Astrocyte (in vitro differentiated cells and primary cell): ENCODE measurements at regions not wholly inside any gene's neighbourhood (a gene's known extent, or its start where the extent isn't known, plus 50 kb on each side); places are given as distances from the start of the nearest gene placed in this dataset.

ENCODE experiments used
- DNase-seq: peaks from one replicate; pipeline ENCODE4 v3.0.0-alpha.2; 2010; ENCODE audit warnings: low read depth
- FAIRE-seq: peaks from 2 replicates; lab custom pipeline; 2011; peaks lifted over from hg19 to GRCh38; lab: Jason Lieb, UNC
- H2AFZ ChIP-seq: 2 replicates; pipeline ENCODE4 v1.6.0; 2012; ENCODE audit warnings: low read depth, low read length, inconsistent platforms
- H3K27ac ChIP-seq: 2 replicates; pipeline ENCODE4 v1.5.1; 2011; ENCODE audit warnings: low read depth, low read length, inconsistent platforms
- H3K27me3 ChIP-seq: 2 replicates; pipeline ENCODE4 v1.6.0; 2011; ENCODE audit warnings: low read length, inconsistent platforms; ENCODE audit not compliant: insufficient read depth
- H3K36me3 ChIP-seq: 2 replicates; pipeline ENCODE4 v1.5.1; 2011; ENCODE audit warnings: low read length, inconsistent platforms; ENCODE audit not compliant: insufficient read depth
- H3K4me1 ChIP-seq: 2 replicates; pipeline ENCODE4 v1.5.1; 2011; ENCODE audit warnings: low read length, inconsistent platforms; ENCODE audit not compliant: insufficient read depth
- H3K4me2 ChIP-seq: 2 replicates; pipeline ENCODE4 v1.6.0; 2012; ENCODE audit warnings: low read length, inconsistent platforms
- H3K4me3 ChIP-seq: 2 replicates; pipeline ENCODE4 v1.5.1; 2011; ENCODE audit warnings: low read depth, mild to moderate bottlenecking, low read length, inconsistent platforms; ENCODE audit not compliant: insufficient read depth
- H3K79me2 ChIP-seq: 2 replicates; pipeline ENCODE4 v1.6.0; 2012; ENCODE audit warnings: mild to moderate bottlenecking, low read length, inconsistent platforms; ENCODE audit not compliant: insufficient read depth
- H3K9ac ChIP-seq: 2 replicates; pipeline ENCODE4 v1.6.0; 2012; ENCODE audit warnings: mild to moderate bottlenecking, low read length, inconsistent platforms
- H3K9me3 ChIP-seq: 2 replicates; pipeline ENCODE4 v1.5.1; 2012; ENCODE audit warnings: low read depth, mild to moderate bottlenecking, low read length, inconsistent platforms; ENCODE audit not compliant: insufficient read depth
- H4K20me1 ChIP-seq: 2 replicates; pipeline ENCODE4 v1.6.0; 2012; ENCODE audit warnings: low read length, inconsistent platforms; ENCODE audit not compliant: insufficient read depth
- H3K27ac Mint-ChIP-seq: one replicate; pipeline ENCODE4 v1.8.0; 2021; ENCODE audit warnings: mild to moderate bottlenecking, mixed read lengths; ENCODE audit not compliant: unreplicated experiment
- H3K27me3 Mint-ChIP-seq: one replicate; pipeline ENCODE4 v1.8.0; 2021; ENCODE audit warnings: low read depth, mixed read lengths; ENCODE audit not compliant: unreplicated experiment
- H3K36me3 Mint-ChIP-seq: one replicate; pipeline ENCODE4 v1.8.0; 2021; ENCODE audit warnings: low read depth, mixed read lengths; ENCODE audit not compliant: unreplicated experiment
- H3K4me1 Mint-ChIP-seq: one replicate; pipeline ENCODE4 v1.8.0; 2021; ENCODE audit warnings: low read depth, mixed read lengths; ENCODE audit not compliant: unreplicated experiment
- H3K4me3 Mint-ChIP-seq: one replicate; pipeline ENCODE4 v1.8.0; 2021; ENCODE audit warnings: mild to moderate bottlenecking, moderate library complexity, mixed read lengths; ENCODE audit not compliant: unreplicated experiment
- H3K9me3 Mint-ChIP-seq: one replicate; pipeline ENCODE4 v1.8.0; 2021; ENCODE audit warnings: mild to moderate bottlenecking, mixed read lengths; ENCODE audit not compliant: unreplicated experiment
- CTCF ChIP-seq: IDR thresholded peaks from 2 replicates; pipeline ENCODE4 v1.5.1; 2011; ENCODE audit warnings: low read depth, mild to moderate bottlenecking, inconsistent platforms, low read length, moderate library complexity; ENCODE audit not compliant: insufficient read depth
- EZH2 ChIP-seq: IDR thresholded peaks from 2 replicates; pipeline ENCODE4 v1.6.1; 2012; ENCODE audit warnings: mild to moderate bottlenecking, low read length, inconsistent platforms; ENCODE audit not compliant: insufficient read depth

GRCh38 chr17:31684901-31685300, 174.1 kb downstream of the COPRS start:
- no peak for FAIRE-seq

DNA sequence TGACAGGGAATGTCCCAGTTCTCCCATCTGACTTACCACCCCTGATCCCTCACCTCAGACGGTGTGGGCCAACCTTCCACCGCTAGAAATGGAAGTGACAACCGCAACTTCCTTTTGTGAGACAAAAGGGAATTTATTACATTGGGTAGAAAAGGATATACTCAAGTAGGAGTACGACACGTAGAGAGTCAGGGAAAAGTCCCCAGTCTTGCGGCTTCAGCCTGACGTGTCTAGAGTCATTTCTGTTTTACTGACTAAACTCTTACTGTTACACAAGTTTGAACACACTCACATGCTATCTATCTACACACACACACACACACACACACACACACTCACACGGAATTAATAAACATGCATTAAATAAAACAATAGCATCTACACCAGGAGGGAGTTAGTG, 178.9 kb downstream of the COPRS start:
- Histone ChIP-seq H3K27me3 (peaks cover 2% of the 10 kb centered on the region), H3K9me3 (no peaks in the 10 kb centered on the region), H3K4me2 (no peak overlapping the region), H3K27ac (no peak overlapping the region), H3K4me3 (no peak overlapping the region), H3K36me3 (no peaks in the 10 kb centered on the region), H3K9ac (no peak overlapping the region), H3K4me1 (peaks cover 3% of the 10 kb centered on the region), H2AFZ (no peak overlapping the region), H3K79me2 (no peaks in the 10 kb centered on the region), H4K20me1 (no peaks in the 10 kb centered on the region)
- peaks cover 6% of the 10 kb centered on the region for H3K27me3 Mint-ChIP-seq
- no peak for DNase-seq
- no peak for TF ChIP-seq EZH2
- TF ChIP-seq CTCF: no peak
- H3K27ac Mint-ChIP-seq: no peak overlapping the region
- H3K4me3 Mint-ChIP-seq: no peak overlapping the region
- no peak for FAIRE-seq
- no peaks in the 10 kb centered on the region for H3K36me3 Mint-ChIP-seq
- peaks cover 6% of the 10 kb centered on the region for H3K9me3 Mint-ChIP-seq
- no peaks in the 10 kb centered on the region for H3K4me1 Mint-ChIP-seq

More at GRCh38 chr17:31684901-31685300, 174.1 kb downstream of the COPRS start:
- no peak overlapping the region for H3K9ac ChIP-seq
- H3K9me3 ChIP-seq: no peaks in the 10 kb centered on the region
- no peak overlapping the region for H3K4me3 Mint-ChIP-seq
- no peaks in the 10 kb centered on the region for H3K4me1 Mint-ChIP-seq
- no peak overlapping the region for H3K4me2 ChIP-seq
- H3K27me3 ChIP-seq: peaks cover 2% of the 10 kb centered on the region
- H3K9me3 Mint-ChIP-seq: no peaks in the 10 kb centered on the region
- H4K20me1 ChIP-seq: no peaks in the 10 kb centered on the region
- no peak overlapping the region for H2AFZ ChIP-seq
- H3K36me3 ChIP-seq: no peaks in the 10 kb centered on the region
- no peak for DNase-seq
- H3K27ac ChIP-seq: no peak overlapping the region
- no peak for TF ChIP-seq CTCF
- no peak for TF ChIP-seq EZH2
- no peak overlapping the region for H3K4me3 ChIP-seq
- no peaks in the 10 kb centered on the region for H3K79me2 ChIP-seq
- no peaks in the 10 kb centered on the region for H3K4me1 ChIP-seq
- H3K36me3 Mint-ChIP-seq: no peaks in the 10 kb centered on the region
- no peak overlapping the region for H3K27ac Mint-ChIP-seq
- H3K27me3 Mint-ChIP-seq: peaks cover 7% of the 10 kb centered on the region

DNA sequence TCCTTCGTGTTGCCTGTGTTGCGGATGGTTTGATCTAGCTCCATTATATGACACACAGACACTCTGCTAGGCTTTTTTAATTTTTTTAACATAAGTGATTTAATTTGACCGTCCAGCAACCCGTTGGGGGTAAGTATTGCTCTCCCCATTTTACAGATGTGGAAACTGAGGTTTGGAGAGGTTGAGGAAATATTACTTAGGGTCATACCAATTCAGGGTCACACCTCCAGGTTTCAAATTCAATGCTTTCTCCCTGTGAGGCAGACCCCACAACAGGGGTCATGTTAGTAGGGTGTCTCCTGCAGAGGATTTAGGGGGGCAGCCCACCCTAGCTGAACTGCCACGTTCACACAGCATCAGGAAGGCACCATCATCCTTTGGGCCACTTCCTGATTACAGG, 179.4 kb downstream of the COPRS start:
- no peak overlapping the region for H3K9ac ChIP-seq
- H3K79me2 ChIP-seq: no peaks in the 10 kb centered on the region
- H3K36me3 ChIP-seq: no peaks in the 10 kb centered on the region
- peaks cover 7% of the 10 kb centered on the region for H3K4me1 ChIP-seq
- H3K4me3 Mint-ChIP-seq: no peak overlapping the region
- peaks cover 6% of the 10 kb centered on the region for H3K9me3 Mint-ChIP-seq
- peaks cover 6% of the 10 kb centered on the region for H3K27me3 Mint-ChIP-seq
- no peak overlapping the region for H3K27ac Mint-ChIP-seq
- H3K27me3 ChIP-seq: peaks cover 2% of the 10 kb centered on the region
- TF ChIP-seq CTCF (no peak), EZH2 (no peak)
- no peak overlapping the region for H3K4me3 ChIP-seq
- no peaks in the 10 kb centered on the region for H4K20me1 ChIP-seq
- H3K4me2 ChIP-seq: no peak overlapping the region
- H3K4me1 Mint-ChIP-seq: no peaks in the 10 kb centered on the region
- no peak overlapping the region for H3K27ac ChIP-seq
- DNase-seq: no peak
- no peak overlapping the region for H2AFZ ChIP-seq
- no peak for FAIRE-seq
- no peaks in the 10 kb centered on the region for H3K9me3 ChIP-seq
- H3K36me3 Mint-ChIP-seq: no peaks in the 10 kb centered on the region
